Upper lobe of left lung (tissue), 6 donors: ENCODE measurements at regions not wholly inside any gene's neighbourhood (a gene's known extent, or its start where the extent isn't known, plus 50 kb on each side); places are given as distances from the start of the nearest gene placed in this dataset.

ENCODE experiments used
- ATAC-seq, 2 donors: fragments of 200-7000 bp; cut with Tn5 transposase; one replicate each; pipeline ENCODE4 v1.9.1; 2022; ENCODE audit warnings: mild to moderate bottlenecking in 2 of 2, moderate library complexity in 2 of 2; ENCODE audit not compliant: low FRiP score in 2 of 2
- DNase-seq, 2 donors: peaks; one replicate each; pipeline ENCODE4 v3.0.0-alpha.2; 2019 to 2020
- H3K27ac ChIP-seq, 4 donors: fragments of 200-600 bp; sonication (generic); one replicate each; pipeline ENCODE4 v1.5.1; 2016 to 2019
- H3K27me3 ChIP-seq, 4 donors: fragments of 200-600 bp; sonication (generic); one replicate each; pipeline ENCODE4 v1.5.1; 2017 to 2019
- H3K36me3 ChIP-seq, 4 donors: fragments of 200-600 bp; sonication (generic); one replicate each; pipeline ENCODE4 v1.5.1; 2016 to 2019
- H3K4me1 ChIP-seq, 4 donors: fragments of 200-600 bp; sonication (generic); one replicate each; pipeline ENCODE4 v1.5.1; 2018 to 2019
- H3K4me3 ChIP-seq, 4 donors: fragments of 200-600 bp; sonication (generic); one replicate each; pipeline ENCODE4 v1.5.1; 2017 to 2019; ENCODE audit warnings: mild to moderate bottlenecking in 2 of 4, moderate library complexity in 1 of 4
- H3K9me3 ChIP-seq, 4 donors: fragments of 200-600 bp; sonication (generic); one replicate each; pipeline ENCODE4 v1.5.1; 2018 to 2019
- CTCF ChIP-seq, 6 experiments: fragments of 450-650 bp in 4 of 6; fragments of 200-600 bp in 2 of 6; sonication (generic) in 2 of 6; IDR thresholded peaks; one replicate each; pipeline ENCODE4 v1.5.1; 2016 to 2019; ENCODE audit warnings: antibody characterized with exemption in 6 of 6
- EP300 ChIP-seq, 4 donors: sonication (generic); formaldehyde crosslinking; IDR thresholded peaks; one replicate each; pipeline ENCODE4 v1.5.1; 2017; ENCODE audit warnings: antibody characterized with exemption in 4 of 4, control low read depth in 2 of 4
- POLR2A ChIP-seq, 4 donors: fragments of 450-650 bp; IDR thresholded peaks; one replicate each; pipeline ENCODE4 v1.5.1; 2016 to 2017; ENCODE audit warnings: antibody characterized with exemption in 4 of 4, mild to moderate bottlenecking in 2 of 4
- POLR2AphosphoS5 ChIP-seq, 2 donors: sonication (generic); formaldehyde crosslinking; IDR thresholded peaks; one replicate each; pipeline ENCODE4 v1.5.1; 2017; ENCODE audit warnings: antibody characterized with exemption in 2 of 2
- WGBS, 2 donors: methylation state at CpG; one replicate each; pipeline ENCODE4 v1.1.5; 2017 to 2018; 5-methylcytosine and 5-hydroxymethylcytosine counted together
- donor health status: DM: no; HTN: no; CAD: no; lungs with moderate emphysema.
- donor health status: DM: no; HTN: yes; CAD: no; lungs with severe emphysema.

GRCh38 chr10:131648386-131649020 lies 252.3 kb upstream of the PPP2R2D start:
- H3K4me1 ChIP-seq, result peaks cover 0 to 4% (median 0%) of the 10 kb centered on the region in 4 donors
- DNase-seq (no peak), ATAC-seq (no peak)
- WGBS, 2 donors, result 61 to 71% methylated on average over 8 of the region's 8 CpGs
- H3K36me3 ChIP-seq, result no peaks in the 10 kb centered on the region
- H3K27me3 ChIP-seq, result no peaks in the 10 kb centered on the region
- H3K4me3 ChIP-seq, result no peak overlapping the region
- H3K9me3 ChIP-seq, result no peaks in the 10 kb centered on the region
- no peak overlapping the region for H3K27ac ChIP-seq
- TF ChIP-seq EP300 (IDR thresholded peaks at IDR 0.05) (no peak), POLR2A (IDR thresholded peaks at IDR 0.05) (no peak), CTCF (IDR thresholded peaks at IDR 0.05) (no peak), POLR2AphosphoS5 (IDR thresholded peaks at IDR 0.05) (no peak)

DNA sequence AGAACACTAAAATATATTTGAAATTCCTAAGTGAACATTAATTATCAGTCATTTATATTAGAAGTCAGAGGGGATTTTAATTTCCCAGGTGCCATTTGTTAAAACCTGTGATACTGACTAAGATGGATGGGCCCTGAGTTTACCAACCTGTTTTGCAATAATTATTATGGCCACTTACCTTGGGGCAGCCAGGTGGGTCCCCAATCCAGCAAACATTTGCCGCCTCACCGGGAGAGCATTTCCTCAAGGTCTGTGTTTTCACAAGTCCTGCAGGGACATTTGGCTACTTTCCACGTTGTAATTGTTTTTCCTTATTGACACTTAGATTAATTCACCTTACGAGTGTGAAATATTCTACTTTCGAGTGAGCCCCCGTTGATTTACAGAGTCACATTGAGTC lies 251.2 kb upstream of the PPP2R2D start:
- Histone ChIP-seq H3K27me3 (no peaks in the 10 kb centered on the region), H3K27ac (no peak overlapping the region), H3K9me3 (no peaks in the 10 kb centered on the region), H3K4me3 (no peak overlapping the region), H3K4me1 (peaks cover 0 to 4% (median 0%) of the 10 kb centered on the region in 4 donors), H3K36me3 (no peaks in the 10 kb centered on the region)
- DNase-seq, result no peak
- 50 to 56% methylated on average over 6 of the region's 6 CpGs for WGBS, 2 donors
- ATAC-seq, result no peak
- TF ChIP-seq POLR2A (IDR thresholded peaks at IDR 0.05) (no peak), CTCF (IDR thresholded peaks at IDR 0.05) (no peak), EP300 (IDR thresholded peaks at IDR 0.05) (no peak), POLR2AphosphoS5 (IDR thresholded peaks at IDR 0.05) (no peak)

GRCh38 chr10:131650169-131650705 lies 250.6 kb upstream of the PPP2R2D start:
- no peak for TF ChIP-seq POLR2A (IDR thresholded peaks at IDR 0.05)
- TF ChIP-seq CTCF (IDR thresholded peaks at IDR 0.05), result no peak
- TF ChIP-seq POLR2AphosphoS5 (IDR thresholded peaks at IDR 0.05), result no peak
- TF ChIP-seq EP300 (IDR thresholded peaks at IDR 0.05), result no peak
- 34 to 45% methylated on average over 6 to 12 of the region's 12 CpGs for WGBS, 2 donors
- Histone ChIP-seq H3K27me3 (no peaks in the 10 kb centered on the region), H3K9me3 (no peaks in the 10 kb centered on the region), H3K27ac (no peak overlapping the region), H3K4me1 (peaks cover 0 to 4% (median 0%) of the 10 kb centered on the region in 4 donors), H3K4me3 (no peak overlapping the region), H3K36me3 (no peaks in the 10 kb centered on the region)
- no peak for DNase-seq
- no peak for ATAC-seq

DNA sequence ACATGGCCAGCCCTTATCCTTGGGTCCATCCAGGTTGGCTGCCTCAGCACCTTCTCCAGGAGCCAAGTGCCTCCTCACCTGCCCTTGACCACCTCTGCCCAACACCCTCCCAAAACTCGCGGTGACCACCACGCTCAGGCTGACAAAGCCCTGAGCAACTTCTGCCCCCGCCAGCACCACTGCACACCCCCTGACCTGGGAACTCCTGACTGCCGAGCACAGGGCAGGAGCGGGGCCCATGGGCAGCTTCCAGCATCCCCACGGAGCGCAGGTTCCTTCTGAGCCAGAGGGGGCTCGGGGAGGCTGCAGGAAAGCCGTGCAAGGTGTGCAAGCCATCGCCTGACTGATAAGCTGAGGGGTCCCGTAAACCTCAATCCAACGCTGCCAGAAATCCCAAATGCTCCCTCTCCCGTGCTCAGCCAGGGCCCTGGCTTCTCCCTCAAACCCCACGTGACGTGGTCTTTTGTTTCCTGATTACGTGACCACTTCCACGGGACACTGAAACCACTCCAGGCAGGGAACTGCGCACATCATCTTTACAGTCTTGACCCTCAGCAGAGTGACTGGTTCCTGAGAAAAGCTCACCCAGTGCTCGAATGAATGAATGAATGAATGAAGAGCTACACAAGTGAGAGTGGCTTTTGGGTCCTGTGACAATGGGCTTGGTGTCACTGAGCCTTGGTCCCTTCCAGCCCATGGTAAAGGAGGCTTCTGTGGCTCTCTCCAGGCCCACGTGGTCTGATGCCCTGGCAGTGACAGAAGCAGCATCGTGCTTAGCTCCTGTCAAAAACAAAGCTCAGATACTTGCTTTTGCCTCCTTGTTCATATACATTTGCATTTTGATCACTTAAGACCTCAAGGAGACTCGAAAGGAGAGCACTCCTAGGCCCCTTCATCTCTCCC lies 249.8 kb upstream of the PPP2R2D start:
- Histone ChIP-seq H3K27me3 (no peaks in the 10 kb centered on the region), H3K4me3 (no peak overlapping the region), H3K4me1 (peaks cover 0 to 4% (median 0%) of the 10 kb centered on the region in 4 donors), H3K36me3 (no peaks in the 10 kb centered on the region), H3K27ac (no peak overlapping the region), H3K9me3 (no peaks in the 10 kb centered on the region)
- ATAC-seq, result no peak
- DNase-seq, result no peak
- TF ChIP-seq POLR2AphosphoS5 (IDR thresholded peaks at IDR 0.05) (no peak), POLR2A (IDR thresholded peaks at IDR 0.05) (no peak), CTCF (IDR thresholded peaks at IDR 0.05) (no peak), EP300 (IDR thresholded peaks at IDR 0.05) (no peak)
- 72 to 76% methylated on average over 17 to 23 of the region's 23 CpGs for WGBS, 2 donors
